Smooth muscle cell (in vitro differentiated cells): ENCODE measurements at regions not wholly inside any gene's neighbourhood (a gene's known extent, or its start where the extent isn't known, plus 50 kb on each side); places are given as distances from the start of the nearest gene placed in this dataset.

Experiments
- DNase-seq: peaks from one replicate; lab custom pipeline; 2025; ENCODE audit not compliant: unreplicated experiment; lab: John Stamatoyannopoulos, UW
- H2AFZ ChIP-seq: fragments of 200-600 bp; sonication (generic); 2 replicates; pipeline ENCODE4 v1.6.0; 2016; ENCODE audit warnings: antibody characterized with exemption, low read depth, mild to moderate bottlenecking
- H3F3A ChIP-seq: fragments of 200-600 bp; sonication (generic); 2 replicates; pipeline ENCODE4 v1.6.0; 2017; ENCODE audit warnings: antibody characterized with exemption, low read depth
- H3K27ac ChIP-seq: fragments of 200-600 bp; sonication (generic); 2 replicates; pipeline ENCODE4 v1.5.1; 2016; ENCODE audit warnings: low read depth, mild to moderate bottlenecking
- H3K27me3 ChIP-seq: fragments of 200-600 bp; sonication (generic); 2 replicates; pipeline ENCODE4 v1.6.1; 2016; ENCODE audit warnings: low read depth, mild to moderate bottlenecking
- H3K36me3 ChIP-seq: fragments of 200-600 bp; sonication (generic); 2 replicates; pipeline ENCODE4 v1.5.1; 2016; ENCODE audit warnings: low read depth
- H3K4me1 ChIP-seq: fragments of 200-600 bp; sonication (generic); 2 replicates; pipeline ENCODE4 v1.5.1; 2016; ENCODE audit warnings: low read depth
- H3K4me2 ChIP-seq: fragments of 200-600 bp; sonication (generic); 2 replicates; pipeline ENCODE4 v1.6.0; 2016; ENCODE audit warnings: mild to moderate bottlenecking
- H3K4me3 ChIP-seq: fragments of 200-600 bp; sonication (generic); 2 replicates; pipeline ENCODE4 v1.5.1; 2016; ENCODE audit warnings: mild to moderate bottlenecking
- H3K79me2 ChIP-seq: fragments of 200-600 bp; sonication (generic); 2 replicates; pipeline ENCODE4 v1.6.0; 2016; ENCODE audit warnings: low read depth, mild to moderate bottlenecking
- H3K9ac ChIP-seq: fragments of 200-600 bp; sonication (generic); 2 replicates; pipeline ENCODE4 v1.6.0; 2016; ENCODE audit warnings: low read depth
- H3K9me3 ChIP-seq: fragments of 200-600 bp; sonication (generic); replicated peaks from 2 replicates; pipeline ENCODE4 v1.5.1; 2016; ENCODE audit warnings: low read depth
- H4K20me1 ChIP-seq: fragments of 200-600 bp; sonication (generic); 2 replicates; pipeline ENCODE4 v1.6.0; 2016; ENCODE audit warnings: low read depth
- WGBS: methylation state at CpG from one replicate; pipeline ENCODE4 v1.1.7; 2016; ENCODE audit warnings: low lambda C conversion rate; 5-methylcytosine and 5-hydroxymethylcytosine counted together
- TF ChIP-seq, protein P1 (sequence below): fragments of 200-600 bp; sonication (generic); IDR thresholded peaks from 2 replicates; pipeline ENCODE4 v1.5.1; 2017; ENCODE audit warnings: borderline replicate concordance, mild to moderate bottlenecking, antibody characterized with exemption; ENCODE audit not compliant: insufficient read depth, poor library complexity, severe bottlenecking

DNA sequence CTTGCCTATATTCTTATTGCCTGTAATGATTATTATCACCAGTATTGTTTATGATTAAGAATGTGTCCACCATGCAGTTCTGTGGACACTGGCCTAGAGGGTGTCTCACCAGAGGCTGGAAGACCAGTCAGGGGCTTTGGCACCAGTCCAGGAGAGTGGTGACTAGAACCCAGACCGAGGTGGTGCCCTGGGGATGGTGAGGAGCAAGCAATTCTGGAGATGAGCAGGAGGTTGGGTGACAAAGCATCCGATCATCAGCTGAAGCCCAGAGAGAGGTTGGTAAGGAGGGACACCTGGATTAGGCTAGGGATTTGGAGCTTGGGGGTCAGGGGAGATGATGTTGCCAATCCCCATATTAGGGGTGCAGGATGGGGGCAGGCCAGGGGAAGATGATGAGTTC lies 124.4 kb downstream of the EMX2 start:
- WGBS: 92% methylated on average over 2 of the region's 2 CpGs
- H3F3A ChIP-seq: no peaks in the 10 kb centered on the region
- no peak for DNase-seq

DNA sequence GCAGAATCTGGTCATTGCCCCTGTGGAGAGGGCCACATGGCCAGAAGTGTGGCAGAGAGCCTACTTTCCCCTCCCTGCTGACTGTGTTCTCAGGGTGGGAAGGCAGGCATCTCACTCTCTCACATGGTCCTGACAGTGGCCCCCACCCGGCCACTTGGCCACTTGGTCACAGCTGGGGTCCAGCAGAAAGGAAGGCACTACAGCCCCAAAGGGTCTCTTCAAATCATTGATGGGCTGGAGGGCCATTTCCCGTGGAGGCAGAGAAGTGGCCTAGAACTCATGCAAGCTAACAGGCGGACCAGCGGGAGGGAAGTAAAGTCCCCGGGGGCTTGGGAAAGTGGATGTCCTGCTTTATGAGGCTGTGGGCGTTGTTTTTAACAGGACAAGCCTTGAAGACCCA lies 125.3 kb downstream of the EMX2 start:
- no peak overlapping the region for H3K27ac ChIP-seq
- no peaks in the 10 kb centered on the region for H3K4me1 ChIP-seq
- no peak overlapping the region for H3K4me3 ChIP-seq
- no peak overlapping the region for H3K4me2 ChIP-seq
- H2AFZ ChIP-seq: no peak overlapping the region
- H3K79me2 ChIP-seq: no peaks in the 10 kb centered on the region
- no peaks in the 10 kb centered on the region for H3F3A ChIP-seq
- WGBS: 83% methylated on average over 6 of the region's 6 CpGs
- H3K9me3 ChIP-seq: no peaks in the 10 kb centered on the region
- H3K36me3 ChIP-seq: no peaks in the 10 kb centered on the region
- no peaks in the 10 kb centered on the region for H4K20me1 ChIP-seq
- no peak overlapping the region for H3K9ac ChIP-seq
- no peaks in the 10 kb centered on the region for H3K27me3 ChIP-seq
- TF ChIP-seq, protein P1, sequence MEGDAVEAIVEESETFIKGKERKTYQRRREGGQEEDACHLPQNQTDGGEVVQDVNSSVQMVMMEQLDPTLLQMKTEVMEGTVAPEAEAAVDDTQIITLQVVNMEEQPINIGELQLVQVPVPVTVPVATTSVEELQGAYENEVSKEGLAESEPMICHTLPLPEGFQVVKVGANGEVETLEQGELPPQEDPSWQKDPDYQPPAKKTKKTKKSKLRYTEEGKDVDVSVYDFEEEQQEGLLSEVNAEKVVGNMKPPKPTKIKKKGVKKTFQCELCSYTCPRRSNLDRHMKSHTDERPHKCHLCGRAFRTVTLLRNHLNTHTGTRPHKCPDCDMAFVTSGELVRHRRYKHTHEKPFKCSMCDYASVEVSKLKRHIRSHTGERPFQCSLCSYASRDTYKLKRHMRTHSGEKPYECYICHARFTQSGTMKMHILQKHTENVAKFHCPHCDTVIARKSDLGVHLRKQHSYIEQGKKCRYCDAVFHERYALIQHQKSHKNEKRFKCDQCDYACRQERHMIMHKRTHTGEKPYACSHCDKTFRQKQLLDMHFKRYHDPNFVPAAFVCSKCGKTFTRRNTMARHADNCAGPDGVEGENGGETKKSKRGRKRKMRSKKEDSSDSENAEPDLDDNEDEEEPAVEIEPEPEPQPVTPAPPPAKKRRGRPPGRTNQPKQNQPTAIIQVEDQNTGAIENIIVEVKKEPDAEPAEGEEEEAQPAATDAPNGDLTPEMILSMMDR: no peak
- no peak for DNase-seq

More for the DNA sequence above, 124.4 kb downstream of the EMX2 start:
- H3K4me2 ChIP-seq: no peak overlapping the region
- no peaks in the 10 kb centered on the region for H3K79me2 ChIP-seq
- H3K36me3 ChIP-seq: no peaks in the 10 kb centered on the region
- H3K9me3 ChIP-seq: no peaks in the 10 kb centered on the region
- no peak overlapping the region for H3K27ac ChIP-seq
- H4K20me1 ChIP-seq: no peaks in the 10 kb centered on the region
- no peaks in the 10 kb centered on the region for H3K27me3 ChIP-seq
- H3K9ac ChIP-seq: no peak overlapping the region
- no peak overlapping the region for H3K4me3 ChIP-seq
- TF ChIP-seq, protein P1: no peak
- no peaks in the 10 kb centered on the region for H3K4me1 ChIP-seq
- H2AFZ ChIP-seq: no peak overlapping the region

DNA sequence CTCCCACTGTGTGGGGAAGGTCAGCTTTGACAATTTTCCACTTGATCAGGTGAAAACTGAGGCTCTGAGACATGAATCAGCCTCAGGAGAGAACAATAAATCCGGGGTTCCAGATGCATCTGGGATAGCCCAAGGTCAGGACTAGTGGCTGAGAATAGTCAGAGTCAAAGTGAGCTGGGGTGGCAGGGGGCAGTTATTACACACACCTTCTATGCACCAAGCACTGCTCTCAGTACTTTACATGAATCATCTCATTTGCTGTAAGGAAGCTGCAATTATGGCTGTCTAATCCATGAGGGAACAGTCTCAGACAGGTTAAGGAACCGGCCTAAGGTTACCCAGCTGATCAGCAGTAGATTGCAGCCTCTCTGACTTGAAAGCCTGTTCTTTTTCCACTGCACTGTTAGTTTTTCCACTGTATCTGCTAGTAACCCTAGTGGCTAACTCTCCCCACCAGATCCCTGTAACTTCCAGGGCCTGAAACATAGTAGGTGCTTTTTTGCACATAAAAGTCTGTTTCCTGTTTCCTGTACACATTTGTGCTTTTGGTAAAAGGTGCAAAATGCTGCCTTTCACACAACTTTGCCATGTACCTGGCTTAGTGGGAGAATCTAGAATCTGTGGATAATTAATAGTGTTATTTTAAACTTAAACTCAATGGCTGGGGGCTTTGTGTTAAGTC lies 125.9 kb downstream of the EMX2 start:
- TF ChIP-seq, protein P1: no peak
- Histone ChIP-seq H3K4me3 (no peak overlapping the region), H3K9ac (no peak overlapping the region), H3K4me2 (no peak overlapping the region), H3K27me3 (no peaks in the 10 kb centered on the region), H2AFZ (no peak overlapping the region), H3K36me3 (no peaks in the 10 kb centered on the region), H4K20me1 (no peaks in the 10 kb centered on the region), H3K27ac (no peak overlapping the region), H3K4me1 (no peaks in the 10 kb centered on the region), H3K9me3 (no peaks in the 10 kb centered on the region), H3F3A (no peaks in the 10 kb centered on the region), H3K79me2 (no peaks in the 10 kb centered on the region)
- DNase-seq: no peak
- 45% methylated on average over 2 of the region's 2 CpGs for WGBS

DNA sequence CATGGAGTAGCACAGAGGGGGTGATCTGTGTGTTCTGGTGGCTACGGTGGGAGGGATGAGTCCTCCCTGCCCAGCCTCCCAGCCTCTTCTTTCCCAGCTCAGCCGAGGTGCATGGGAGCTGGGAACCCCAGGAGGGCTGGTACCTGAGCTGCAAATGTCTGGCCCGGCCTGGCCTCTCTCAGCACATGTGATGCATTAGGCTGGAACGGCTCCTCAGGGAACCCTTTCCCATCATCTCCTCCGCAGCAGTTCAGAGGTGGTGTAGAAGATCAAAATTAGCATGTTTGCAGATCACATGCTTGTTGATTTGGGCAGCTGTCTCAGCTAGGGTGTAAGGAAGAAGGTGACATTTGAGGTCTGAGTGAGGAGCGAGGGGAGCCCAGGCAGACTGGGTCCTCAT lies 126.6 kb downstream of the EMX2 start:
- Histone ChIP-seq H3K9ac (no peak overlapping the region), H3K4me1 (peaks cover 5% of the 10 kb centered on the region), H3K27me3 (no peaks in the 10 kb centered on the region), H3F3A (no peaks in the 10 kb centered on the region), H3K9me3 (no peaks in the 10 kb centered on the region), H3K36me3 (no peaks in the 10 kb centered on the region), H3K79me2 (no peaks in the 10 kb centered on the region), H3K4me2 (no peak overlapping the region), H4K20me1 (no peaks in the 10 kb centered on the region), H3K4me3 (no peak overlapping the region), H2AFZ (no peak overlapping the region), H3K27ac (no peak overlapping the region)
- WGBS: 98% methylated on average over 6 of the region's 6 CpGs
- no peak for DNase-seq
- TF ChIP-seq, protein P1: no peak
